Inflammatory macrophage treated with lipopolysaccharide for 1 hour (primary cell): ENCODE measurements at regions not wholly inside any gene's neighbourhood (a gene's known extent, or its start where the extent isn't known, plus 50 kb on each side); places are given as distances from the start of the nearest gene placed in this dataset.
"Not testable (repeated sequence)": the region's sequence is repeated elsewhere in the genome, so short reads cannot be mapped to it uniquely, and the experiment has no call there.

Experiments used
- DNase-seq, 2 donors: peaks; one replicate each; pipeline ENCODE4 v3.0.0-alpha.2; 2020 to 2022

DNA sequence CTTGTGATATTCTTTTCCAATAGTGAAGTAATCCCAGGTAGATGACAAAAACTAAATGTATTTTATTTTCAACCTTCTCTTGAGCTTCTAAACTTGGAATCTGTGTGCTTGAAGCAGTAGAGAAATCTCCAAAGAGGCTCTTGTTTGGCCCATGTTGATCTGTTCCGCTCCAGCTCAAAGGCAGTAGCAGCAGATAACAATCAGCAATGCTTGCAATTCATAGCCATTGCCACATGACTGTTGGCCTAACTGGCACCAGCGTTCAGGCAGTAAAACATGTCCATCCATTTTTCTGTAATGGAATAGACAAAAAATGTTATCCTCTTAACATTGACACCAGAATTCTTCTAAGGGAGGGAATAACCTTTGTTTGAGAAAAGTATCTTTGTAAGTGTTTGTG lies 270.7 kb upstream of the MSX2 start:
- DNase-seq, result no peak

DNA sequence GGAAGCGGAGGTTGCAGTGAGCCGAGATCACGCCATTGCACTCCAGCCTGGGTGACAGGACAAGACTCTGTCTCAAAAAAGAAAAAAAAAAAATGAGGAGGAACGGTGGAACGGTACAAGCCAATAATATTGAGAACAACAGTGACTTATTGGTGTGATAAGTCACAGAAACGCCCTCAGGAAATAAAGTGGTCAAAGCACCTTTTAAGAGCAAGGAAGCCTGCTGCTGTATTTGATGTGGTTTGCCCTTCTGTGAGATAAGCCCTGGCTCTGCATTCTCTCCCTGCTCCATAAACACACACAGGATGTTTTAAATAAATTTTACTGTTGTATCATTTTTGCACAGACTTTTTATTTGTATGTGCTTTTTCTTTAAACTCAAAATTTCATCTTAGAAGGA lies 269.9 kb upstream of the MSX2 start:
- no peak for DNase-seq

DNA sequence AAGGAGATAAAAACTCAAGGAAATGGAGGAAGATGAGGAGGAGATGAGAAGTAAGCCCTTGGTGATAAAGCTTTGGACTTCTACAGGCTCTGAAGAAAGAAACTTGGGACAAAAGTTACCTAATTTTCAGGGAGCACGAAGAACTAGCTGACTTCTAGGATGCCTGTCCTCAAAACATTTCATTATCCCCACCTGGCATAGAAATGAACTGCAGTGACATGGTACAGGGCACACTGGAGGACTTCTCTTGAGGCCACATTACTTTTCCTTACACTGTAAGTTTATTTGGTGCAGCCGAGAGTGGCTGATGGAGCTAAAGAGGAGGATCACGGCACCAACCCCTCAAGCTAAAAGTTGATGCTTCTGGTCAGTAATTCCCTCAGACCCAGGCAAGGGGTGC lies 269.5 kb upstream of the MSX2 start:
- DNase-seq, result no peak

DNA sequence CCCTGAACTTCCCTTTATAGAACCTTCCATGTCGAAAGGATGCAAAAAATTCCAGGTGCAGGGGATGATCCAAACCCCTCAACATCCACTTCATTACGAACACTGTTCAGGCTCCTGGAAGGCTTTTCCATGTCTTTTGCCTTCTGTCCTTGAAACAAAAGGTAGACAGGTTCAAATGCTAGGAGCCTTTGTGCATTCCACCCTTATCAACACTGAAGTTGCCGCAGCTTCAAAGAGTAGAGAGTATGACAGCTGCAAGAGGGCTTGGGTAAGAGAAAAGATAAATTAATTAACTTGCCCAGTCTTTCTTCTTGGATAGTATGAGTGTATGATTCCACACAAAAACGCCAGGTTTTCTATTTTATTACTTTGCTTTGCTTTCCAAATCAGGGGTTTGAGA lies 269.1 kb upstream of the MSX2 start:
- no peak for DNase-seq

DNA sequence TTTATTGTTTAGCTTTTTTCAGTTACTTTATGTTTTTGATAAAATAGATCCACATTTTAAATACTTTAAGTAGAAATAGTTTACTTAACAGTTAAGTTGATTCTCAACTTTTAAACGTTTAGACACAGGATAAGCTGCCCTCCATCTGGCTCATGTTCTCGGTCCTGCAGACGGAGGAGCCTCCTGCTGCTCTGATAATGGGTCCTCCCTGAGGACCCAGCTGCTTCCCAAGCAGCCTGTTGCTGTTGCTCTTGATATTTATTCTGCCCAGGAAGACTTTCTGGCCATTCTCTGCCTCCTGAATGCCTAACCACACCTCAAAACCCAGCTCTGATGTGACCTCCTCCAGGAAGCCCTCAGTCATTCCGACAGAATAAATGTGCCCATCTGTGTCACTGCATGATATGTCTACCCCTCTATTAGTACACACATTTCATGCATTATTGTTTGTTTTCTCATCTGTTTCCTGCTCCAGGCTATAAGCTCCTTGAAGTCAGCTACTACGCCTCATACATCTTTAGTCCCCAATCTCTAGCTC lies 267.2 kb upstream of the MSX2 start:
- no peak for DNase-seq

DNA sequence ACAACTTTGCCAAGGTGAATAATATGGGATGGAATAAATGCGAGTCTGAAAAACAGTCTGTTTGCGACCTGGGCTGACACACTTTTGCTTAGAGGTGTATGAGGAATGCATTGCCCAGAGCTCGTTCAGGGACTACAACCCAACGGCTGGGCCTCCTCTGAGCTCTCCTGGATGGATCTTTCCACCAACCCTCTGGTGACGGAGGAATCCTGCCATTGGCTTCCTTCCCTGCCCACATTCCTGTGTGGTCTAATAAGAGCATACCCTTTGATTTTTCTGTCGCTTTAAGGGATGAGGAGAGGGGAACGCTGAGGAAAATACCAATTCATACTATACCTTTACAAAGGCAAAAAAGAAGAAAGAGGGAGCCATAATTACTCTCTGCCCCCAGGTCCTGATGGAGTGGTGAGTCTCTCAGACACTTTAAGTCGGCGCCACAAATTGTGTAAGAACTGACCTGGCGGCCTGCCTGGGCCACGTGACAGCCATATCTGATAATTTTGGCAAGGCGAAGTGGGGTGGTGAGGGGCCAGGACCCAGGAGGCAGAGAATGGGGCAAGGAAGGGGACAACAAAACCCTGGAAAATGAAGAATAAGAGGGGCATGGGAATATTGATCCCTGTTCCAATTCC lies 265.2 kb upstream of the MSX2 start:
- no peak for DNase-seq

DNA sequence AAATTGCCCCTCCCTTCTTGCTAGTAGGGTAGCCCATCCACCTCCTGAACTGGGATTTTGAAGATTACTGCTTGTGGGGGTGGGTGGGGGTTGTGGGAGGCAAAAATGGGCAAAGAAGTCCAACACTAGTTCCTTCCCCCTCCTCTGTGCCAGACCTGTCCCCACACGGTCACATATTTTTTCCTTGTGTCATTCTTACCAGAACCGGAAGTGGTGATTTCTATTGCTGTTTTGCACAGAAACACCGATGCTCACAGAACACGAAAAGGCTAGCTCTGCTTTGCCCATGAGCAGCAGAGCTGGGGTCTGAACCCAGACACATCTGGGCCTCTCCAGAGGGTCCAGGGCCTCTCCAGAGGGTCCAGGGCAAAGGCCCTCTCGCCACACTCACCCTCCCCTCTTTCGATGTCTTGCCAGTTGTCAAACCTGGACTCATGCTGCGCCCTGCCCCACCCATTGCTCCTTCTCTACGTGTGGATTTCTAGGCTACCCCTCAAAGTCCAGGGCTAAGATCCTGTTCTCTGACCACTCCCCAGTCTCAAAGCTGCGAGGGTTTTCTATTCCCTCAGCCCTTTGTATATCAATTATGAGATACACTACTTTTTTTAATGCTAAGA lies 264.4 kb upstream of the MSX2 start:
- DNase-seq, result no peak

DNA sequence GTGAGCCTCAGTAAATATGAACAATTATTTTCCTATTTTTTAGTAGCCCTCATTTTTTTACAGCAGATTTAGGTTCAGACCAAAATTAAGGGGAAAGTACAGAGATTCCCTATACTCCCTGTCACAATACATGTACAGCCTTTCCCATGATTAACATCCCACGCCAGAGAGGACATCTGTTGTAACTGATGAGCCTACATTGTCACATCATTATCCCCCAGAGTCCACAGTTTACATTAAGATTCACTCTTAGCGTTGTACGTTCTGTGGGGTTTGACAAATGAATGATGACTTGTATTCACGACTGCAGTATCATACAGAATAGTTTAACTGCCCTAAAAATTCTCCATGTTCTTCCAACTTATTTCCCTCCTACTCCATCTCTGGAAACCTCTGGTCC lies 262.3 kb upstream of the MSX2 start:
- DNase-seq, result no peak

DNA sequence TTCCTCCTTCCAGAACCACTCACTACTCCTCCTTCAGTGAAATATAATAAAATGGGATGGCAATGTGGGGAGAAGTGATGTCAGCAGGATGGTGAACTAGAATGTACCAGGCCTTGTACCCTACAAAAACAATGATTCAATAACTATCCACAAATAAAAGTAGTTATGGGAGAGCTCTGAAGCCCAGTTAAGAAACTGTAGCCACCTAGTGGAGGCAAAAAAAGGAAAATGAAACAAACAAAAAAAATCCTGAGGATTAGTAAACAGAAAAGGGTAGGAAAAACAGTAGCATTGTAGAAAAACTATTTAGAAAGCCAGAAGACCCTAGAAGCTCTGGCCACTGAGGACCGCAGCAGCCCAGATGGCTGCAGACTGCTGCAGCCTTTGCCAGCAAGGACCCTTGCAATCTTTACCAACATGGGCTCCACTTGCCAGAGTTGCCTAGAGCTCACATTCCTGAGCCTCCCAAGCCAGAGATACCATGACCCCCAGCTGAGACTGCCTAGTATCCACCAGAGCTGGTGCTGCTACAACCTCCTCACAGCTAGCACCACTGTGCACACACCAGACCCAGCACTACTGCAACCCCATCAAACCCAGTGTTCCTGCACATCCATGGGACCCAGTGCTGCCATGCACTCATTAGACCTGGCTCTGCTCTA lies 259.7 kb upstream of the MSX2 start:
- no peak for DNase-seq

DNA sequence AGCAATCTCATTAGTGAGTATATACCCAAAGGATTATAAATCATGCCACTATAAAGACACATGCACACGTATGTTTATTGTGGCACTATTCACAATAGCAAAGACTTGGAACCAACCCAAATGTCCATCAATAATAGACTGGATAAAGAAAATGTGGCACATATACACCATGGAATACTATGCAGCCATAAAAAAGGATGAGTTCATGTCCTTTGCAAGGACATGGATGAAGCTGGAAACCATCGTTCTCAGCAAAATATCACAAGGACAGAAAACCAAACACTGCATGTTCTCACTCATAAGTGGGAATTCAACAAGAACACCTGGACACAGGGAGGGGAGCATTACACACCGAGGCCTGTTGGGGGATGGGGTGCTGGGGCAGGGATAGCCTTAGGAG lies 252.9 kb upstream of the MSX2 start:
- DNase-seq, result not testable (repeated sequence)

DNA sequence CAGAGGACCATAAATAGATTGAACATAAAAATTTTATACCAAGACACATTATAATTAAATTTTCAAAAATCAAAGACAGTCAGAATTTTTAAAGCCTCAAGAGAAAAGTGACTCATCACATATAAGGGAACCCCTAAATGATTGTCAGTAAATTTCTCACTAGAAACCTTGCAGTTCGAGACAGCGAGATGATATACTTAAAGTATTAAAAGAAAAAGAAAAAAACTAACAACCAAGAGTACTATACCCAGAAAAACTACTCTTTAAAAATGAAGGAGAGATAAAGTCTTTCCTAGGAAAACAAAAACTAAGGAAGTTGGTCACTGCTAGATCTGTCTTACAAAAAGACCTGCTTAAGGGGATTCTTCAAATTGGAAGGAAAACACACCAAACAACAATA lies 251.4 kb upstream of the MSX2 start:
- no peak for DNase-seq

DNA sequence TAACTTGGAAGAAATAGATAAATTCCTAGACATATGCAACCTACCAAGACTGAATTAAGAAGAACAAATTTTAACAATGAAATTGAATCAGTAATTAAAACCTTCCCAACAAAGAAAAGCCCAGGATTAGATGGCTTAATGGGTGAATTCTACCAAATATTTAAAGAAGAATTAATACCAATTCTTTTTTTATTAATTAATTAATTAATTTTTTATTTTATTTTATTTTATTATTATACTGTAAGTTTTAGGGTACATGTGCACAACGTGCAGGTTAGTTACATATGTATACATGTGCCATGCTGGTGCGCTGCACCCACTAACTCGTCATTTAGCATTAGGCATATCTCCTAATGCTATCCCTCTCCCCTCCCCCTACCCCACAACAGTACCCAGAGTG lies 248.4 kb upstream of the MSX2 start:
- not testable (repeated sequence) for DNase-seq

DNA sequence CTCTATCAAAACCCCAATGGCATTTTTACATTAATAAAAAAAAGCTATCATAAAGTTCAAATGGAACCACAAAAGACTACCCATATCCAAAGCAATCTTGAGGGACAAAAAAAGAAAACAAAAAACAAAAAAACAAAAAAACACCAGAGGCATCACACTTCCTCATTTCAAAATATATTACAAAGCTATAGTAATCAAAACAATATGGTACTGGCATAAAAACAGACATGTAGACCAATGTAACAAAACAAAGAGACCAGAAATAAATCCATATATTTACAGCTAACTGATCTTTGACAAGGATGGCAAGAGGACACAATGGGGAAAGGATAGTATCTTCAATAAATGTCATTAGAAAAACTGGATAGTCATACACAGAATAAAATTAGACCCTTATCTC lies 245.1 kb upstream of the MSX2 start:
- DNase-seq, result no peak

DNA sequence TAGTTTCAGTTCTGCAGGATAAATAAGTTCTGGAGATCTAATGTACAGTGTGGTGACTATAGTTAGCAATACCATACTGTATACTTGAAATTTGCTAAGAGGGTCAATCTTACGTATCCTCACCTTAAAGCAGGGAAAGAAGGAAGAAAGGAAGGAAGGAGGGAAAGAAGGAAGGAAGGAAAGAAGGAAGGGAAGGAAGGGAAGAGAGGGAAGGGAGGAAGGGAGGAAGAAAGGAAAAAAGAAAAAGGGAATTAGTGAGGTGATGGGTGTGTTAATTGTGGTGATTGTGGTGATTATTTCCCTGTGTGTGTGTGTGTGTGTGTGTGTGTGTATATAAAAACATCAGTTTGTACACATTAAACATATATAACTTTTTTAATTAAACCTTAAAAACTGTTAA lies 242.6 kb upstream of the MSX2 start:
- no peak for DNase-seq

DNA sequence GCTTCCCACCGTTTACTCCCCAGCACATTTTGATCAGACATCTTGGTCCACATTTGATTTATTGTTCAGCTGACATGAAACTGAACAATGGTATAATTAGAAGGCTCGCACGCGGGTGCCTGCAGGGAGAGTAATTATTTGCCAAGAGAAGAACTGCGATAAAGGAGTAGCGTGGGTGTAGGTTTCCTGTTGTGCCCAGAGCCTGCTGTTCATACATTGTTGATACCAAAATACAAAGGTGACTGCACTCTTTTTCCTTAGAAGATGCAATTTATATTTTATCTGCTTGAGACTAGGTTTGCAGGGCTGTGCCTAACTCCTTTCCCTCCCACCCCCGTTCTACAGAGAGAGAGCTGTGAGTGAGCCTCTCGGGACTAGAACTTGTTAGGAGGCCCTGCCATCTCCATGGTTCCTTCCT lies 241.8 kb upstream of the MSX2 start:
- no peak for DNase-seq

DNA sequence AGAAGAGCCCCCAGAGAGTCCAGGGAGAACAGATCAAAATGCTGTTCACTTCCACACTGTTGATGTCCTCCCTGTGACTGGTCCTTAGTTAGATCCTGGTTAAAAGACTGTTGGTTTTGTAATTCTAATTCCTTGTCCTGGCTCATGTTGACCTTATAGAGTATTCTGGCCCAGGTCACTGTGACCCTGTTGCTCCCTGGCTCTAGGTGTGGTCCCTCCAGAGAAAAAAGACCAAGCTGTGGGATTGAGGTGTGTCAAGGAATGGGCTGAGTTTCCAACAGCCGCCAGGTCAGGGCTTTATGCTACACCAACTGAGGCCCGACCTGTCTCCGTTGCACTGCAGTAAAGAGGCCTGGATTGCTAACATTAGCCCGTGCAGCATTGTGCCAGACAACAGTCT lies 241.0 kb upstream of the MSX2 start:
- DNase-seq, result no peak

DNA sequence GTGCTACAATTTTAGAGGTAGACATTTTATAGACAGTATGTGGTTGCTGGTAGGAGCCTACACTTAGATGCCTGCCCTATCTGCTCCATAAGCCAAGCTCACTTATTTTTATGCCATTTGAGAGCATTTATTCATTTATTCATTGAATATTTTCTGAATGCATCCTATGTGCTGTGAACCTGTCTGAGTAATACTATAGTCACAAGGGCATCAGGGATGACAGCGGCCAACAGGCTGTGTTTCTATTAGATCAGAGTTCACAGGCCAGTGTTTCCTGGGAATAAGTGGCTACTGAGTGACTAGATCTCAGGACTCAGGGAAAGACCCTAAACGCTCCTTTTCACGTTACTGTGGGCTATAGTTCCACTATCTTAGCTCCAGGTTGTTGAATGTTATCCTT lies 235.2 kb upstream of the MSX2 start:
- no peak for DNase-seq

DNA sequence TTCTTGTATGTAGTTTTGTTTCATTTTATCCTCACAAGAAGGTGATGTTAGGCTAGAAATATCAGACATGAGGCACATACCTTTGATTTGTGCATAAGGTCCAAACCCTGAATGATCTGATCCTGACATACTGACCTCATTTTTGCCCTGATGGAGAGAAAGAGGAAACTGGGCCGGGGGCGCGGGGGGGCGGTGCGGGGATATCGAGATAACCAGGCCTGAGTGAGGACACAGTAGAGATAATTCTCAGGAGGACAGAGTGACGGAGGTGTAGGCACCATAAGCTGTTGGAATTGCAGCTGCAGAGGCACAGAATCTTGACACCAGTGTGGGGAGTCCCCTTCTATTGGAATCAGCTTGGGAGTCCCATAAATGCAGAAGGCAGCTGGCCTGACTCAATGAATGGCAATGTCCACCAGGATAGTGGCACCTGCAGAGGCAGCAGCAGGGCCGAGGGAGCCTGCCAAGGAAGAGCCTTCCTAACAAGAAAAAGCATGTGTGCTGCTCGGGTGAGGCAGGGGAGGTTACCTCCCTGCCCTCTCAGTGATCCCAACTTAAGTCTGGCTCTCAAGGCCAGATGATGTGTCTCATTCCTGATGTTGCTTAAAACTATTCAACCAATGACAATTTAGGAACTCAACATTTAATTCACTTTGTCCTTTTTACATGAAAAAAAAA lies 234.3 kb upstream of the MSX2 start:
- DNase-seq, result no peak

DNA sequence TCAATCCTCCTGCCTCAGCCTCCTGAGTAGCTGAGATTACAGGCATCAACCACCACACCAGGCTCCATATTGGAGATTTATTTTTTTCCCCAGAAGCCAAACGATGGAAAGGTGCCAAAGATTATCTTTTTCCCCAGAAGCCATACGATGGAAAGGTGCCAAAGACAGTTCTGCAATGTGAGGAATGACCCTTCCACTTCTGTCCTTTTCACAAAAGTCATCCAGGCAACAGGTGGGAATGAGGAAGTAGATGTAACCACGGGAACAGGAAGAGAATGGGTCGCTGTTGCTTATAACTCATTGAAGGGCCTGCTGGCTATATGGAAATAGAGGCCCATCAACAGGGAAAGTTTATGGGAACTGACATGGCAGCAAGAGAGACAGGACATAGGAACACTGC lies 233.7 kb upstream of the MSX2 start:
- DNase-seq, result no peak

DNA sequence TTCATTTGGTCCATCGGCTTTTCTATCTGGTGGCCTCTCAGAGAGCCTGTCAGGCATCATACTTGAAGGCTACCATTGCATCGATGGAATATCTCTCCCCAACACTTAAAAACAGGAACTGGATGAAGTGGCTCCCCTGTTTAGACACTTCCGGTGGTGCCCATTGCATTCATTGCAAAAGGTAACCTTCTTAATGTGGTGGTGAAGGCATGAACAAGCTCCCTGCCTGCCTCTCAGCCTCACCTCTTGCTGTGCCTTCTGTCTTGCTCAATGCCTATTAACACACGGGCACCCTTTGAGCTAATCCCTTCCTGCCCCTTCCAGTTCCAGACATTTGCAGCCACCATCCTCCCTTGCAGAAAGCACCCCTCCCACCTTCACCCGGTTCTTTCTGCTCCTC lies 233.1 kb upstream of the MSX2 start:
- no peak for DNase-seq

DNA sequence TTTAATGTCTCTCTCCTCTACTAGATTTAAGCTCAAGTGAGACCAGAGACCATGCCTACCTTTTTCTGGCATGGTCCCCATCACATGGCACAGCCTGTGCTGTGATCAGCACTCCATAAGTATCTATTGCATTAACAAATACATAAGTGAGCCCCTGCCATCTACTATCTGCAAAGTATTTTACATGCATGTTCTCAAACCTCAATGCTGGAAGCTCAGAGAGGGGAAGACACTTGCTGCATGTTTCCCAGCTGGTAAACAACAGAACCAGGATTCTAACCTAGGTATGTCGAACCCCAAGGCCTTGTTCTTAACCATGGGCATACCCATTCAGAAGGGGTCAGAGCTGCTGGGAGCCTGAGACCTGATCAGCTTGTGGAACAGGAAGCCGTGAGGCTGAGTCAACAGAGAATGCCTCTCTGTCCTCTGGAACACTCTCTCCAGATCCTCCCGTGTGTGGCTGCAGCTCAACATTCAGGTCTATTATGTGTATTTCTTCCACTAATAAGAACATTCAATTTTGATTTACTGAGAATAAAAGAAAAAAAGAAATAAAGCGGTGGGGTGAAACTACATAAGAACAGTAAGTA lies 232.5 kb upstream of the MSX2 start:
- DNase-seq, result no peak

DNA sequence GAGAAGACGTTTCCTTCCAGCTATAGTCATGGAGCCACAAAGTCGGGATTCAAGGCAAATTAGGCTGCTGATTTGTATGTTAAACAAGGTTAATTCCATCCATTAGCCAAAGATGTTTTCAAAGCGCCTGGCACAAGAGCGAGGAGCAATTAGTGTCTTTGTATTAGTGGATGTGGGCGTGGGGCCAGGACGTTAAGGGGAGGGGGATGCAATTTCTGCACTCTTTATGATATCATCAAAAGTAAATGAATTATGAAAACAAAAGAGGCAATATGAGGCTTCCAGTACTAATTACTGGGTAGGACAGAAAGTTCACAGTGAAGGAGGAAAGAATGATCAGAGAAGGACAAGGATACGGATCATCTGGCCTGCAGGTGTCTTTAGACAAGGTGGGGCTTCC lies 230.9 kb upstream of the MSX2 start:
- DNase-seq, result no peak

DNA sequence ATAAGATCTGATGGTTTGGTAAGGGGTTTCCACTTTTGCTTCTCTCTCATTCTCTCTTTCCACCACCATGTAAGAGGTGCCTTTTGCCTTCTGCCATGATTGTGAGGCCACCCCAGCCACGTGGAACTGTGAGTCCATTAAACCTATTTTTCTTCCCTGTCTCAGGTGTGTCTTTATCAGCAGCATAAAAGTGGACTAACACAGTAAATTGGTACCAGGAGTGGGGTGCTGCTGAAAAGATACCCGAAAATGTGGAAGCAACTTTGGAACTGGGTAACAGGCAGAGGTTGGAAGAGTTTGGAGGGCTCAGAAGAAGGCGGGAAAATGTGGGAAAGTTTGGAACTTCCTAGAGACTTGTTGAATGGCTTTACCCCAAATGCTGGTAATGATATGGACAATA lies 226.4 kb upstream of the MSX2 start:
- DNase-seq, result not testable (repeated sequence)

DNA sequence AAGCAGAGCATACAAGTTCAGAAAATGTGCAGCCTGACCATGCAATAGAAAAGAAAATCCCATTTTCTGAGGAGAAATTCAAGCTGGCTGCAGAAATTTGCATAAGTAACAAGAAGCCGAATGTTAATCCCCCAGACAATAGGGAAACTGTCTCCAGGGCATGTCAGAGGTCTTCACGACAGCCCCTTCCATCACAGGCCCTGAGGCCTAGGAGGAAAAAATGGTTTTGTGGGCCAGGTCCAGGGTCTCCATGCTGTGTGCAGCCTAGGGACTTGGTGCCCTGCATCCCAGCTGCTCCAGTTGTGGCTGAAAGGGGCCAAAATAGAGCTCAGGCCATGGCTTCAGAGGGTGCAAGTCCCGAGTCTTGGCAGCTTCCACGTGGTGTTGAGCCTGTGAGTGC lies 225.8 kb upstream of the MSX2 start:
- DNase-seq, result not testable (repeated sequence)
